Hindlimb muscle (tissue), 1 donor: ENCODE measurements at regions not wholly inside any gene's neighbourhood (a gene's known extent, or its start where the extent isn't known, plus 50 kb on each side); places are given as distances from the start of the nearest gene placed in this dataset.
"Not testable (repeated sequence)": the region's sequence is repeated elsewhere in the genome, so short reads cannot be mapped to it uniquely, and the experiment has no call there.

Experiments
- DNase-seq: peaks from one replicate; pipeline ENCODE4 v3.0.0-alpha.2; 2013

DNA sequence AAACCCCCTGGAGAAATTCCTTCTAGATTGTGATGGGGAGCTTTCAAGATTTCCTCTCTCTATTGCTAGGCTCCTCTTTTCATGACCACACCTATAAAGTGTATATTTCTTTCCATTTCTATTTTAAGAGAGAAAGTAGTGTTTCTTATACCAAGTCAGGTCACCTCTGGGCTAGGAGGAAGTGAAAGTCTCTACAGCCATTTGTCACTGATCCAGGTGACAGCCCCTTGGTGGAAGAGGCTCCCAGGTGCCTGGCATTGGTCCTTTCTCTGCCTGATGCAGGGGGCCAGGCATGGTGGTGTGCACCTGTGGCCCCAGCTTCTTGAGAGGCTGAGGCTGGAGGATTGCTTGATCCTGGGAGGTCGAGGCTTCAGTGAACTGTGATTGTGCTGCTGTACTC is 64.7 kb downstream of the DHCR7 start:
- no peak for DNase-seq

- DNase-seq: no peak
Measured at GRCh38 chr11:71381781-71382505, 66.2 kb downstream of the DHCR7 start.

- no peak for DNase-seq
Measured at GRCh38 chr11:71379701-71380100, 68.5 kb downstream of the DHCR7 start.

DNA sequence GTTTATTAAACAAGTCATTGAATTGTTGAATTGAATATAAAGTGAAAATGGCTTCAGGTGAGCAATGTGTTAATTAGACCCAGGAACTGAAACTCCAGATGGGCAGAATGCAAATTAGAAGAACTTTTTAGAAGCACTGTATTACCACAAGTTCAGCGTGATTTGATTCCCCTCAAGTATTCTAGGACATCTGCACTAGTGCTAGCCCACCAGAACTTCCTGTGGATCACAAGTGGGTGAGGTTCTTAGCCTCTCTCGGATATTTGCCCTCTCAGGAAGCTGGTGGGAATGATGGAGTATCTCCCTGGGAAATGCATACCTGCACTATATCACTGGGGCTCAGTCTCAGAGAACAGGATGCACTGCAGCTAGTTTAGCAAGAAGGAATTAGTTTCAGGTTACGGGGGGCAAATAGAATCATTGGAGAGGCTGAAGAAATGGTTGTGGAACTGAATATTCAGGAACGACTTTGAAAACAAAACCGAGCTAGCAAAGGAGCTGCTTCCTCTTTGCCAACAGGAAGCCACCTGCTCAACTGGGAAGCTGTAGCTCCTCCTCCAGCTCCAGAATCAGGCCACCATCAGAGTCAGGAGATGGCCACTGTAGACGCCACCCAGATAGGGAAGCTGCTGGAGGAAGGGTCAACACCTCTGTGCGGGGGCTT is 74.3 kb downstream of the DHCR7 start:
- DNase-seq: no peak

DNA sequence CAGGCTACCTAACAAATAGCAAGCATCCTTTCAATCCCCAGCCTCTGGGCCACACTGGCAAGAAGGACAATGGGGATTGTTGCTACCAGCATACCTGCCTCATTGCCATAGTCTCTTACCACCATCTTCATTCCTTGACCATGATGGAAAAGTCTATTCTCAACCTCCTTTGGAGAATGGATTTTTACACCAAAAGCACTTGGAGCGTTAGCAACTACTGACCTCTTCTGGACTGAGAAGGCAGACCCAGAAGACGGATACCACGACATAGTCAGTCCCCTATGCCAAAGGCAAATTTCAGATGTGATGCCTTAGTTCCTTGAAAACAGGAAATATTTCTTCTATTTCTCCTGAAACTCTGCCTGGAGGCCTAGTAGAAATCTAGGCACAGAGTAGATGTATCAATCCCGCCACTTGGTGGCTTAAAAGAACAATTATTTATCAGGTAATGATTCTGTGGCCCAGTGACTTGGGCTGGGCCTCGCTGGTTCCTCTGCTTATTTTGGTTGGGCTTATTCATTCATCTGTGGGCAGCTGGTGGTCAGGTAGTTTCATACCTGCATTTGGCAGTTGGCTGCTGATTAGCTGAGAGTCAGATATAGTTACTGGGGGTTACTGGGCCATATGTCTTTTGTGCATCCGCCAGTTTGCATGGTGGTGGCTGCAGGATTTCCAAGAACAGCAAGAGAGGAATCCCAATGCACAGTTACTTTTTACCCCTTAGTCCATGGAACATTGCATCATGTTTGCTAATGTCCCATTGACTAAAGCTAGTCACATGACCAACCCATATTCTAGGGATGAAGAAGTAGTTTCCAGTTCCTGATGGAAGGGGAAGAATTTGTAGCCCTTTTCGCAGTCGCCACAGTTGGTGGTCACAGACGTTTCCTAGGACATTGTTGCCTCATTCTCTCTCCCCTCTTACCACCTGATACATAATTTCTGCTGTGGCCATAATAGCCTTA is 75.2 kb downstream of the DHCR7 start:
- peak; percentile 39 for DNase-seq

DNA sequence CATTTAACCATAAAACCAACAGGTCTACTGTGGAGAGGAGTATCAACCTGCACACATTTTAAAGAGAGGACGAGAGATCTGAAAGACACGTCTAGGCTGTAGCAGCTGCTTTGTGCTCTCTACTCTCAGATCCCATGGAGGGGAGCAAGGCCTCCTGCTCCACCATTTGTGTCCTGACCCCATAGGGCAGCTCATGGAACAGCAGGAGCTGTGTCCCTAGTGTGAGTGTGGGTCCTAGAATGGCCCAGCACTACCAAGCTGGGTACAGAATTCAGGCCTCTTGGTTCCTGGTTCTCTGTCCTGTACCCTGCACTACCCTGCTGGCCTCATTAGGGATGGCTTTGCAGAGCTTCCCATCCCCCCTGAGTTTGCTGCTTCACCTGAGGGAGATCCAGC is 76.5 kb downstream of the DHCR7 start:
- no peak for DNase-seq

DNA sequence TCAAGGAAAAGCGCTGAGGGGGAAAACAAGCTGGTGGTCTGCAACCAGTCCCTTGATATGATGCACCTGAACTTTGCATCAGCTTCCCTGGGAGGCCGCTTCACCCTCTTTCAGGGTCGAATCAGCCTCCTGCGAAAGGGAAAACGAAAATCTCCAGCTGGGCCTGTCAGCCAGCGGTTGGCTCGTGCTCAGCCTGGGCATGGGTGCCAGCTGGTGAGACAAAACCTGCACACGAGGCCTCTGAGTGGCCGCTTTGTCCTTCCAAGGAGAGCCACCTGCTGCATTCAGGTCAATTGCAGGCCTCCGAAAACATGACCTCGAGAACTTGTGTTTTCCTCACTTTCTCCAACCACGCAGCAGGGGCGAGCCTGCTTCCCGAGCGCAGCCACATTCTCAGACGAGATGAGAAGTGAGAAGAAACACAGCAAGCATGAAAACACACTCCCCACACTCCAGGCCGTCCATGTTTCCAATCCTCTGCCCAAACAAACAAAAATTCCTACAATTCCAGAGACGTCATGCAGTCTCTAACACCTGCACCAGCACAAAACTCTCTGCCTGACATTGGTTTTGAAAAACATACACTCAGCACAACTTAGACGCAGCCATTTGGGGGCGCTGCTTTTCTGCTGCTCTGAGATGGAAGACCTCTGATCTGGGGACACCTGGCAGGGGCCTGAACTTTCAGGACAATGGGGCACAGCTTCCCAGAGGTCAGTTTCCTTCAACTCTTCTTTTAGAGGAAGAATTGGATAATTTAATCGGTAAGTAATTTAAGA is 77.1 kb downstream of the DHCR7 start:
- DNase-seq: no peak

DNA sequence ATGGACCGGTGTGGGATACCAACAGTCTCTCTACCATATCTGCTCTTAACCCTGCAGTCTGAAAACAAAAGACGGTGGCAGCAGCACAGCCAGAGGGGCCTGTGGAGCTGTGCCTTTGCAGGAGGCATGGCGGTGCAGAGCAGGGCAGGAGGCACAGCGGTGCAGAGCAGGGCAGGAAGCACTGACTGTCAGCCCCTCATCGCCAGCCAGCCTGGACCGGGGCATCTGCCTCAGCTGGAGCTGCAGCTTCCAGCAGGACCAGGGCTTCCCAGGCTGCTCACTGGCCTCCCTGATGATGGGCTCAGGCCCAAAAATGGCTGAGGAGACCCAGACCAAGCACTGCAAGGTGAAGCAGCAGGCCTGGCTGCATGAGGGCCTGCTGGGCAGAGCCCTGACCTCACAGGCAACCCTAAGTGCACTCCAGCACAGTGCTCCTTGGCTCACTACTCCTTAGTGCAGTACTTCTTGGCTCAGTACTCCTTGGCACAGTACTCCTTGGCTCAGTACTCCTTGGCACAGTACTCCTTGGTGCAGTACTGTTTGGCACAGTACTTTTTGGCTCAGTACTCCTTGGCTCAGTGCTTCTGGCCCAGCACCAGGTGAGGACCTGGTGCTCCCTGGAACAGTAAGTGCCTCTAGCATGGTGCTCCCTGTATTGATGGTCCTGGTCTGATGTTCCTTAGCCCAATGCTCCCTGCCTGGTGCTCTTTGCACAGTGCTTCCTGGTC is 78.0 kb downstream of the DHCR7 start:
- no peak for DNase-seq

- no peak for DNase-seq
Measured at GRCh38 chr11:71369411-71369810, 78.8 kb downstream of the DHCR7 start.

DNA sequence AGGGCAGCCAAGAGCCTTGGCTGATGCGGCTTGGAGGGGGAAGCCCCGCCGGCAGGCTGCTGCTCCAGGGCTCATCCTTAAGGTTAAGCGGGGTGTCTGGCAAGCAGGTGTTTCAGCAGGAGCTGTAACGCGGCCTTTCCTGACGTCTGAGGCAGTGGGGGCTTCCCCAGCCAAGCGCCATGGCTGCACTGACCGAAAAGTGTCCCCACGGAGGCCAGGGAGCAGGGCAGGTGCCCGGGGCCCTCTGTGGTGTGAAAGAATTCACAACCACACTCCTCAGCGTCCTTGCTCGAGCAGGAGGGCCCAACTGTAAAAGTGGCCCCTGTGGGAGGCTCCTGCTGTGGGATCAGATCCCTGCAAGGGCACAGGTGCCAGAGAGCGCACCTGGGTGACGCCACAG is 79.2 kb downstream of the DHCR7 start:
- DNase-seq: no peak

GRCh38 chr11:71367756-71368155 is 80.4 kb downstream of the DHCR7 start:
- no peak for DNase-seq

DNA sequence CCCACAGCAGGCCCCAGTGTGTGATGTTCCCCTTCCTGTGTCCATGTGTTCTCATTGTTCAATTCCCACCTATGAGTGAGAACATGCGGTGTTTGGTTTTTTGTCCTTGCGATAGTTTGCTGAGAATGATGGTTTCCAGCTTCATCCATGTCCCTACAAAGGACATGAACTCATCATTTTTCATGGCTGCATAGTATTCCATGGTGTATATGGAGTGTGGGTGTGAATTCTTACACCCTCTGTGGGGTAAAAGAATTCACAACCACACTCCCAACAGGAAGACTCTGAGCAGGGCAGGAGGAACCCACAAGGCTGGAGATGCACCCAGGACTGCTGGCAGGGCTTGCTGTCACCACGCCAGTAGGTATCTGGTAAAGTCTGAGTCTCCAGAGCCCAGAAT is 80.9 kb downstream of the DHCR7 start:
- not testable (repeated sequence) for DNase-seq

DNA sequence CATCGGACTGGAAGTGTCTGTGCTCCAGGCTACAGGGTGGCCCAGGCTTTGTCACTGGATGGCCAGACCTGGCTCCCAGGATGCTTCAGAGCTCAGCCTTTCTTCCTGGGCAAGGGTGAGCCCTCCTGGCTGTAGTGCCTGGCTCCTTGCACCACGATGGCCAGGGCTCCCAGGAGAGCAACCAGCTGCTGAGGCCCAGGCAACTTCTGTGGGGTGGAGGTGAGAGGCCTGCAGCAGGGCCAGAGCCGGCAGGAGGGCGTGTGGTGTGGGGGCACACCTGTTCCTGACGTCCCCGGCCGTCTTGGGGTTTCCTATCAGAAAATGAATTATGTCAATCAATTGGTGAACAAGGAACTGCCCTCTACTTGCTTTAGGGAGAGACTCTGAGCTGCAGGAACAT is 82.1 kb downstream of the DHCR7 start:
- DNase-seq: no peak

DNA sequence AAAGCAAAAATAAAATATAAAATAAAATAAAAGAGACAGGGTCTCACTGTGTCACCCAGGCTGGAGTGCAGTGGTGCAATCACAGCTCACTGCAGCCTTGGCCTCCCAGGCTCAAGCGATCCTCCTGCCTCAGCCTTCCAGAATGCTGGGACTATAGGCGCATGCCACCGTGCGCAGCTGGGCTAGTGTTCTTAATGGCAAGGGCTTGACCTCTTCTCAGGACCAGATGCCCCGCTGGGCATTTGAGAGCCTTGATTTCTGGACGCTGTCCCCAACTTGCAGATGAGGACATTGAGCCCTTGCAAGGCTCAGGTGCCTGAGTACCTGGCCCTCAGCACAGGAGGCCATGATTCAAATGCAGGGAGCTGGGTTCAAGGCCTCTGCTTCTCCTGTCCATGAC is 82.6 kb downstream of the DHCR7 start:
- DNase-seq: no peak

DNA sequence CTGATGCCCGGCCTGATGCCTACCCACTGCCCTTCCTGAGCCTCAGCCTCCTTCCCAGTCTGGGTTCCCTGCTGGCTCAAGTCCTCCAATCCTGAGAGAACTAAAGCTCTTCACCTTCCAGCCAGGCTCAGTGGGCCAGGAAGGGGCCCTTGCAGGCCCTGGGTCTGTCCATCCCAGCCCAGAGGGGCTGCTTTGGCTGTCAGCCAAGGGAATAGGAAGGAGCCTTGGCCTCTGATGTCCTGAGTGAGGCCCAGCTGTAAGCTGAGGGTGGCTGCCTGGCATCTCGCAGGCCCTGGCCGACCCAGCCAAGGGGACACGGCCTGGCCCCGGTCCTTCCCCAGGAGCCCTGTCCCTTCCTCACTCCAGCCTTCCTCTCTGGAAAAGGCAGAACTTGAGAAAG is 83.4 kb downstream of the DHCR7 start:
- no peak for DNase-seq

DNA sequence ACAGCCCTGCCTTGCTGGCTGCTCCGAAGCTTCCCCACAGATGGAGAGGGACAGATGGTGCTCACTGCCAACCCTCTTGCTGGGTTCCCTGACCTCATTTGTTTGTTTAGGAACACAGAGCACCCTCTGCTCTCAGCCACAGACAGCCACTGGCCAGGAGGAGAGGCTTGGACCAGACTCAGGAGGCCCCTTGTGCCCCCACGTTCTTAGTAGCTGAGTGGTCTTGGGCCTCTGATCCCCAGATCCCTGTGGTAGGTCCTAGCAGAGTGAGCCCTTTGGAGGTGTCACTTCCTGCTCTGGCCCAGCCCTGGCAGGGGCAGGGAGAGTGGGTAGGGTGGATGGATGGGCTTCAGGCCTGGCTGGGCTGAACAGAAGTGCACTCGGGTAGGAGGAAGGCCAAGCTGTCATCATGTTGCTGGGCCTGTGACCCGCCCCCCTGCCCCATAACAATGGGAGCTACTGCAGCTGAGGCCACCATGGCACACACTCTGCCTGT is 84.0 kb downstream of the DHCR7 start:
- no peak for DNase-seq

- no peak for DNase-seq
Measured at GRCh38 chr11:71363721-71364120, 84.5 kb downstream of the DHCR7 start.

DNA sequence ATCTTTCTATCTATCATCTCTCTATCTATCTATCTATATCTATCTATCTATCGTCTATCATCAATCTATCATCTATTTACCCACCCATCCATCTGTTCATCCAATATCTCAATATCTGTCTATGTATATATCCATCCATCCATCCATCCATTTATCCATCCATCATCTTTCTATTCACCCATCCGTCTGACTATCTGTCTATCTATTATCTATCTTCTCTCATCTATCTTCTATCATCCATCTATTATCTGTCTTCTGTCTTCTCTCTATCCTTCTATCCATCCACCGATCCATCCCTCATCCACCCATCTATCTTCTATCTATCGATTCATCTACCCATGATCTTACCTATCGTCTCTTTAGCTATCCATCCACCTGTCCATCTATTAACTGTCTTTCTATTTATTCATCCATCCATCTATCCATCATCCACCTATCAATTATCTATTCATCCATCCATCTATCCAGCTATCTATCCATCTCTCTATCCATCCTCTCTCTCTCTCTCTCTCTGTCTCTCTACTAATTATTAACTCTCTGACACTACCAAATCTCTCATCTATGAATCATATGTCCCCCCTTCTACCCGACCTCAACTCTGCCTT is 89.1 kb downstream of the DHCR7 start:
- no peak for DNase-seq

DNA sequence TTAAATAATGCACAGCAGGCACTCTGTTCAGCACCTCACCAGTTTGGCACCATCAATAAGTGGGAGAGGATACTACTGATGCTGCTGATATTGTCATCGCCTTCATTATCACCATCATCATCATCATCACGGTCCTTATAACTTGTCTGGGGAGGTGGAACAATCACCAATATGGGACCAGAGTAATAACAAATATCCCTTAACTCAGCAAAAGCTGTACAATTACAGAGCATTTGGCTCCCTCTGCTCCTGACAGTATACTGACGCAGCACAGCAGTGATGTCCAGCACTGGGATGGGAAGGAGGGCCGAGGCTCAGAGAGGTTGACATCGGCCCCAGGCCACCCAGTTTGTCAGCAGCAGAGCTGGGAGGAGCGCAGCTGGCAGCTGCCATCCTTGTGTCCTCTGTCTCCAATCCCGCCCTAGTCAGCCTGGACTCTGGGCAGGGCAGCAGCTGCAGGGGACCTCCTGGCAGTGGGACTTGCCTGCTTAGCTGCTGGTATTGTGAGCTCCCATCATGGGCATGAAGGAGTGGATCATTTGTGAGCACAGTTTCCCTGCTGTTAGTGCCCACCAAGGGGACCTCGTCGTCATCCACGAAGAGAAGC is 90.0 kb downstream of the DHCR7 start:
- DNase-seq: no peak

DNA sequence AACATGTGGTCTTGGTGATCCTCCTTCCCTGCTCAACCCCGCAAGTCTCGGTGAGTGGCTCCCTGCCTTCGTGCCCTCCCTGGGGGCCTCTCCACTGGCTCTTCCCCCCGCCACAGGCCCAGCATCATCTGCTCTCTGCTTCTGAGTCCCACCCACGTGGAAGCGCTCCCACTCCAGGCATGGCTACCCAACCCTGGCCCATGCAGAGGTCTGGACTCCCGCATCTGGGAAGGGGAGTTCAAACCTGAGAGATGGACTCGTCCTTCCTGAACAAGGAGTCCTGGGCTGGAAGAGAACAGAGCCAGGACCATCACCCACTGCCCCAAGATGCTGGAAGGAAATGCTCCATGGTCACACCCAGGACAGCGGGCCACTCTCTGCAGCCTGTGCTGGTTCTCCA is 90.8 kb downstream of the DHCR7 start:
- DNase-seq: no peak

DNA sequence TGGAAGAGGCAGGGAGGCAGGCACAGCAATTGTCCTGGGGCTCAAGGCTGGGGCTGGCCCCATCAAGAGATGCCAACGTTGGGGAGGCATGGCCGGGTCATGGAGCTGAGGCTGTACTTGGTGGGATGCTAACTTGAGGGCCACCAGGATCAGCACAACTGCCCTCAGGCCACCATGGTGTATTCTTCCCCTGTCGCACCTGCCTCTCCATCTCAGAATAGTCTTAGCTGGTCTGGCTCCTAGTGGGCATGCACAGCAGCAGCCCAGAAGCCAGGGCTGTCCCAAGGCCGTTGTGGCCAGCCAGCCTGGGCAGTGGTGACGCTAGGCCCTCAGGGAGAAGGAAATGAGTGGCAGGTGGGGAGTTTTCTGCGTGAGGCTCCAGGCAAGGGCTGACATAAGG is 91.3 kb downstream of the DHCR7 start:
- DNase-seq: no peak
